GM11168 (cell line): ENCODE measurements at regions not wholly inside any gene's neighbourhood (a gene's known extent, or its start where the extent isn't known, plus 50 kb on each side); places are given as distances from the start of the nearest gene placed in this dataset.

Source experiments
- in situ Hi-C: fragments of 300-500 bp; cut with MboI; formaldehyde crosslinking; loops from one replicate; pipeline ENCODE4 v1.12.0; 2022; ENCODE audit warnings: low sequenced_read_pairs; ENCODE audit not compliant: unreplicated experiment

GRCh38 chr3:103660810-103661209 is 1226.0 kb downstream of the ZPLD1 start:
- in situ Hi-C loops, result no loop called here

GRCh38 chr3:103662591-103662990 is 1227.8 kb downstream of the ZPLD1 start:
- in situ Hi-C loops, result no loop called here

GRCh38 chr3:103672346-103672745 is 1237.5 kb downstream of the ZPLD1 start:
- in situ Hi-C loops, result no loop called here

- in situ Hi-C loops, result no loop called here
Observed at GRCh38 chr3:103684904-103685303, 1250.1 kb downstream of the ZPLD1 start.

GRCh38 chr3:103685939-103686338 is 1251.1 kb downstream of the ZPLD1 start:
- in situ Hi-C loops, result no loop called here

GRCh38 chr3:103690536-103690935 is 1255.7 kb downstream of the ZPLD1 start:
- in situ Hi-C loops, result no loop called here

GRCh38 chr3:103693831-103694230 is 1259.0 kb downstream of the ZPLD1 start:
- in situ Hi-C loops, result no loop called here

GRCh38 chr3:103698646-103699045 is 1263.8 kb downstream of the ZPLD1 start:
- in situ Hi-C loops, result no loop called here

GRCh38 chr3:103699228-103699627 is 1264.4 kb downstream of the ZPLD1 start:
- in situ Hi-C loops, result no loop called here

GRCh38 chr3:103705641-103706040 is 1270.8 kb downstream of the ZPLD1 start:
- in situ Hi-C loops, result no loop called here

- in situ Hi-C loops, result no loop called here
Observed at GRCh38 chr3:103706671-103707070, 1271.9 kb downstream of the ZPLD1 start.

GRCh38 chr3:103711670-103712069 is 1276.9 kb downstream of the ZPLD1 start:
- in situ Hi-C loops, result no loop called here

- in situ Hi-C loops, result no loop called here
Observed at GRCh38 chr3:103712320-103713008, 1277.6 kb downstream of the ZPLD1 start.

- in situ Hi-C loops, result no loop called here
Observed at GRCh38 chr3:103729547-103729946, 1294.7 kb downstream of the ZPLD1 start.

GRCh38 chr3:103730744-103731143 is 1295.9 kb downstream of the ZPLD1 start:
- in situ Hi-C loops, result no loop called here

GRCh38 chr3:103752986-103753385 is 1318.2 kb downstream of the ZPLD1 start:
- in situ Hi-C loops, result no loop called here

- in situ Hi-C loops, result no loop called here
Observed at GRCh38 chr3:103767635-103768034, 1332.8 kb downstream of the ZPLD1 start.

GRCh38 chr3:103785017-103785416 is 1350.2 kb downstream of the ZPLD1 start:
- in situ Hi-C loops, result no loop called here

GRCh38 chr3:103785537-103785936 is 1350.7 kb downstream of the ZPLD1 start:
- in situ Hi-C loops, result no loop called here

GRCh38 chr3:103786296-103786695 is 1351.5 kb downstream of the ZPLD1 start:
- in situ Hi-C loops, result no loop called here

GRCh38 chr3:103787164-103787871 is 1352.5 kb downstream of the ZPLD1 start:
- in situ Hi-C loops, result no loop called here

- in situ Hi-C loops, result no loop called here
Observed at GRCh38 chr3:103787879-103788278, 1353.1 kb downstream of the ZPLD1 start.
